Prostate gland (tissue), 2 donors: ENCODE measurements at regions not wholly inside any gene's neighbourhood (a gene's known extent, or its start where the extent isn't known, plus 50 kb on each side); places are given as distances from the start of the nearest gene placed in this dataset.
"Not testable (repeated sequence)": the region's sequence is repeated elsewhere in the genome, so short reads cannot be mapped to it uniquely, and the experiment has no call there.

Experiments
- CTCF ChIP-seq, 4 experiments: fragments of 200-600 bp in 2 of 4; fragments of 450-650 bp in 2 of 4; sonication (generic) in 2 of 4; IDR thresholded peaks; 1 replicate in 3 of 4; 2 replicates in 1 of 4; pipeline ENCODE4 v1.5.1; 2016 to 2019; ENCODE audit warnings: antibody characterized with exemption in 4 of 4, mild to moderate bottlenecking in 2 of 4, moderate library complexity in 2 of 4
- POLR2A ChIP-seq: fragments of 450-650 bp; IDR thresholded peaks from one replicate; pipeline ENCODE4 v1.6.1; 2016; ENCODE audit warnings: antibody characterized with exemption, mild to moderate bottlenecking
- POLR2AphosphoS5 ChIP-seq: sonication (generic); formaldehyde crosslinking; IDR thresholded peaks from one replicate; pipeline ENCODE4 v1.6.1; 2017; ENCODE audit warnings: antibody characterized with exemption

DNA sequence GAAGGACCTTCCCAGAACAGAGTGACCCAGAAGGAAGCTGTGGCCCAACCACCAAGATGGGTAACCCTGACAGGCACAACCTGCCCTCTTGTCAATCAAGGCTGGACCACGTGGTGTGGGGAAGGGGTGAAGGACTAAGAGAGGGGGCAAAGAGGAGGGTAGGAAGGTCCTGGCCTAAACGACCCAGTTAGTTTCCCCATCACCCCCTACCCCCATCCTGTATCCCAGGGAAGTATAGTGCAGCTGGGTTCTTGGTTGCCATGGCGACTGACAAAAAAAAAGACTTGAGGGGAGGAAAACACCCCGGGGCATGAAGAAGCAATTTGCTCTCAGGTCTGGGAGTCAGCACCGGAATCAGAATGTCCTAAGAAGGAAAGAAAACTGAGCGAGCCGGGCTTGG, 168.7 kb downstream of the GOSR1 start:
- TF ChIP-seq CTCF (IDR thresholded peaks at IDR 0.05); POLR2AphosphoS5; POLR2A: not testable (repeated sequence)
